ENCODE measurements at regions not wholly inside any gene's neighbourhood (a gene's known extent, or its start where the extent isn't known, plus 50 kb on each side); places are given as distances from the start of the nearest gene placed in this dataset.

- TF ChIP-seq CTCF (conservative IDR thresholded peaks at IDR 0.05; ENCODE audit: low read depth, low read length), result no peak
- TF ChIP-seq MAFK (IDR thresholded peaks at IDR 0.05; ENCODE audit: low read depth, low read length), result no peak
- TF ChIP-seq POLR2A (IDR thresholded peaks at IDR 0.05; ENCODE audit: low read depth, low read length), result no peak
- no peak for TF ChIP-seq CEBPB (IDR thresholded peaks at IDR 0.05; ENCODE audit: low read depth, low read length)
- TF ChIP-seq SMC3 (IDR thresholded peaks at IDR 0.05; ENCODE audit: low read depth, low read length), result no peak
- TF ChIP-seq NFE2L2 (IDR thresholded peaks at IDR 0.05; ENCODE audit: low read depth, low read length), result no peak
- no peak for TF ChIP-seq BHLHE40 (IDR thresholded peaks at IDR 0.05; ENCODE audit: low read depth, low read length)
- no peak for TF ChIP-seq CHD1 (IDR thresholded peaks at IDR 0.05; ENCODE audit: low read depth, low read length)
- TF ChIP-seq RAD21 (IDR thresholded peaks at IDR 0.05; ENCODE audit: low read length), result no peak
- TF ChIP-seq ELK1 (IDR thresholded peaks at IDR 0.05; ENCODE audit: borderline replicate concordance, low read depth, low read length), result no peak
- TF ChIP-seq MAZ (IDR thresholded peaks at IDR 0.05; ENCODE audit: borderline replicate concordance, low read depth, low read length), result no peak
- no peak for TF ChIP-seq USF2 (IDR thresholded peaks at IDR 0.05; ENCODE audit: low read depth, low read length)
- TF ChIP-seq RCOR1 (IDR thresholded peaks at IDR 0.05; ENCODE audit: insufficient replicate concordance, low read length), result no peak
These were observed 98.2 kb upstream of the RIOK2 start for GRCh38 chr5:97281257-97281656.
